GM19240 (cell line): ENCODE measurements at regions not wholly inside any gene's neighbourhood (a gene's known extent, or its start where the extent isn't known, plus 50 kb on each side); places are given as distances from the start of the nearest gene placed in this dataset.

Experiments
- DNase-seq: peaks from one replicate; pipeline ENCODE4 v3.0.0; 2011; ENCODE audit warnings: low spot score; ENCODE audit not compliant: insufficient read length

- DNase-seq: no peak
Observed at GRCh38 chr13:78428646-78429045, 174.7 kb downstream of the POU4F1 start.

- no peak for DNase-seq
Observed at GRCh38 chr13:78426183-78426582, 177.2 kb downstream of the POU4F1 start.

GRCh38 chr13:78420814-78421213 is 182.5 kb downstream of the POU4F1 start:
- no peak for DNase-seq

- no peak for DNase-seq
Observed at GRCh38 chr13:78413887-78414553, 189.3 kb downstream of the POU4F1 start.

GRCh38 chr13:78410847-78411246 is 192.5 kb downstream of the POU4F1 start:
- no peak for DNase-seq

GRCh38 chr13:78410164-78410563 is 193.2 kb downstream of the POU4F1 start:
- no peak for DNase-seq

- no peak for DNase-seq
Observed at GRCh38 chr13:78409172-78409571, 194.2 kb downstream of the POU4F1 start.

GRCh38 chr13:78404846-78405360 is 198.4 kb downstream of the POU4F1 start:
- no peak for DNase-seq

GRCh38 chr13:78402708-78403400 is 200.5 kb downstream of the POU4F1 start:
- no peak for DNase-seq

- DNase-seq: no peak
Observed at GRCh38 chr13:78401873-78402707, 201.3 kb downstream of the POU4F1 start.

- DNase-seq: no peak
Observed at GRCh38 chr13:78398743-78399410, 204.5 kb downstream of the POU4F1 start.

GRCh38 chr13:78393286-78394142 is 209.8 kb downstream of the POU4F1 start:
- no peak for DNase-seq

- DNase-seq: no peak
Observed at GRCh38 chr13:78383899-78384298, 219.5 kb downstream of the POU4F1 start.

- DNase-seq: no peak
Observed at GRCh38 chr13:78383071-78383484, 220.3 kb downstream of the POU4F1 start.

- DNase-seq: no peak
Observed at GRCh38 chr13:78382491-78382890, 220.9 kb downstream of the POU4F1 start.

- DNase-seq: no peak
Observed at GRCh38 chr13:78376822-78377221, 226.5 kb downstream of the POU4F1 start.

- no peak for DNase-seq
Observed at GRCh38 chr13:78376033-78376432, 227.3 kb downstream of the POU4F1 start.

- DNase-seq: no peak
Observed at GRCh38 chr13:78372581-78372980, 230.8 kb downstream of the POU4F1 start.

GRCh38 chr13:78370231-78370630 is 233.1 kb downstream of the POU4F1 start:
- DNase-seq: no peak

GRCh38 chr13:78364711-78365110 is 238.6 kb downstream of the POU4F1 start:
- DNase-seq: no peak
